ENCODE measurements at regions not wholly inside any gene's neighbourhood (a gene's known extent, or its start where the extent isn't known, plus 50 kb on each side); places are given as distances from the start of the nearest gene placed in this dataset.
"Not testable (repeated sequence)": the region's sequence is repeated elsewhere in the genome, so short reads cannot be mapped to it uniquely, and the experiment has no call there.

GRCh38 chr5:122661496-122662180, 113.2 kb upstream of the SNX2 start:
- no peak overlapping the region for H3K4me3 ChIP-seq (ENCODE audit: low read depth, low read length)
- no peak for TF ChIP-seq CTCF (IDR thresholded peaks at IDR 0.05; ENCODE audit: borderline replicate concordance, insufficient read depth, low read depth, low read length)

GRCh38 chr5:122665051-122665450, 109.8 kb upstream of the SNX2 start:
- no peak overlapping the region for H3K4me3 ChIP-seq (ENCODE audit: low read depth, low read length)
- no peak for TF ChIP-seq CTCF (IDR thresholded peaks at IDR 0.05; ENCODE audit: borderline replicate concordance, insufficient read depth, low read depth, low read length)

- no peak overlapping the region for H3K4me3 ChIP-seq (ENCODE audit: low read depth, low read length)
- TF ChIP-seq CTCF (IDR thresholded peaks at IDR 0.05; ENCODE audit: borderline replicate concordance, insufficient read depth, low read depth, low read length) = no peak
Observed at GRCh38 chr5:122668552-122668951, 106.3 kb upstream of the SNX2 start.

GRCh38 chr5:122669709-122670108, 105.2 kb upstream of the SNX2 start:
- not testable (repeated sequence) for H3K4me3 ChIP-seq (ENCODE audit: low read depth, low read length)

- no peak for TF ChIP-seq CTCF (IDR thresholded peaks at IDR 0.05; ENCODE audit: borderline replicate concordance, insufficient read depth, low read depth, low read length)
- H3K4me3 ChIP-seq (ENCODE audit: low read depth, low read length) = no peak overlapping the region
Observed at GRCh38 chr5:122673343-122673742, 101.5 kb upstream of the SNX2 start.

GRCh38 chr5:122674385-122674784, 100.5 kb upstream of the SNX2 start:
- no peak for TF ChIP-seq CTCF (IDR thresholded peaks at IDR 0.05; ENCODE audit: borderline replicate concordance, insufficient read depth, low read depth, low read length)

GRCh38 chr5:122680623-122681350, 94.1 kb upstream of the SNX2 start:
- TF ChIP-seq CTCF (IDR thresholded peaks at IDR 0.05; ENCODE audit: borderline replicate concordance, insufficient read depth, low read depth, low read length) = no peak
- H3K4me3 ChIP-seq (ENCODE audit: low read depth, low read length) = no peak overlapping the region

More at GRCh38 chr5:122674385-122674784, 100.5 kb upstream of the SNX2 start:
- no peak overlapping the region for H3K4me3 ChIP-seq (ENCODE audit: low read depth, low read length)

All from GM12875 (cell line).